ENCODE measurements at regions not wholly inside any gene's neighbourhood (a gene's known extent, or its start where the extent isn't known, plus 50 kb on each side); places are given as distances from the start of the nearest gene placed in this dataset.

GRCh38 chr2:11023326-11024258, 111.9 kb downstream of the KCNF1 start:
- Histone ChIP-seq H3K79me2 (ENCODE audit: insufficient read depth, low read length) (no peaks in the 10 kb centered on the region), H3K27me3 (ENCODE audit: insufficient read depth, low read length) (no peaks in the 10 kb centered on the region), H3K9me3 (ENCODE audit: control insufficient read depth in 1 of 2, insufficient read depth in 1 of 2, low read depth in 1 of 2, low read length in 2 of 2) (no peaks in the 10 kb centered on the region), H3K4me3 (replicated peaks in 1 of 2; ENCODE audit: low read depth in 1 of 2, low read length in 2 of 2) (no peak overlapping the region), H2AFZ (ENCODE audit: low read depth, low read length, poor library complexity, severe bottlenecking) (no peak overlapping the region), H3K36me3 (ENCODE audit: control insufficient read depth in 1 of 2, insufficient read depth in 2 of 2, low read length in 2 of 2) (no peaks in the 10 kb centered on the region), H4K20me1 (ENCODE audit: insufficient read depth) (no peaks in the 10 kb centered on the region), H3K9ac (ENCODE audit: low read length) (no peak overlapping the region), H3K4me1 (ENCODE audit: control insufficient read depth in 1 of 2, insufficient read depth in 2 of 2, low read length in 2 of 2) (peaks cover 0 to 17% of the 10 kb centered on the region in 2 experiments; a peak in 2 of 4 replicates), H3K27ac (ENCODE audit: low read depth, low read length) (no peak overlapping the region), H3K9me2 (ENCODE audit: insufficient read depth) (no peaks in the 10 kb centered on the region), H3K4me2 (ENCODE audit: low read length) (peak overlapping the region; percentile 24)
- no TSS peak for BruUV-seq (replicated peaks)
- no peak for DNase-seq (ENCODE audit: low read depth, low spot score)
- intact Hi-C loops (cut with micrococcal nuclease): loop anchor here (10.0 kb wide), 1 partner anchor 189 kb away; no protein-coding TSS in a partner anchor
- ChIA-PET CTCF (no interaction called here), POLR2A (no interaction called here), RAD21 (ENCODE audit: low non-redundant PET in 1 of 2, low total read pairs in 2 of 2, uncharacterized antibody in 2 of 2, unreplicated experiment in 2 of 2) (no interaction called here)
- no peak for ATAC-seq
- TF ChIP-seq JUND (IDR thresholded peaks at IDR 0.05) (no peak), SRF (IDR thresholded peaks at IDR 0.05; ENCODE audit: low read depth) (no peak), ZNF274 (IDR thresholded peaks at IDR 0.05; ENCODE audit: low read depth, low read length) (no peak), REST (IDR thresholded peaks at IDR 0.05; ENCODE audit: low read depth) (no peak), FOSL1 (IDR thresholded peaks at IDR 0.05; ENCODE audit: low read depth) (no peak), ZFX (IDR thresholded peaks at IDR 0.05) (no peak), ELF1 (IDR thresholded peaks at IDR 0.05; ENCODE audit: borderline replicate concordance, low read depth) (no peak), ATF3 (IDR thresholded peaks at IDR 0.05) (no peak)
